ENCODE measurements at regions not wholly inside any gene's neighbourhood (a gene's known extent, or its start where the extent isn't known, plus 50 kb on each side); places are given as distances from the start of the nearest gene placed in this dataset.
"Not testable (repeated sequence)": the region's sequence is repeated elsewhere in the genome, so short reads cannot be mapped to it uniquely, and the experiment has no call there.

DNA sequence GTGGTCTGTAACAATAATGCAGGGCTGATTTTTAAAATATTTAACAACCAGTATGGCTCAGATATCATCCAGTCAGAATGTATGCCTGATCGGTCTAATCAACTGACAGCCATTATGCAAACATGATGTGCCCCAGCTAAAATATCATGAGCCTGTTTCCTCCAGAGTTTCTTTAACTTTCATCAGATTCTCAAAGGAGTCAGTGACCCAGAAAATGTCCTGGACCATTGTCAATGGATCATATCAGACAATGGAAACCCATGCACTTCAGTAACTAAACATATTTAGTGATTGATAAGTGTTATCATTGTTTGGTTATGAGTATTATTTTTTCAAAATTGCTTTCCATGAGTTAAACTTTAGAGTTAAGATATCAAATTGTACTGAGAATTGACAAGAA lies 173.5 kb downstream of the LMBRD1 start:
- no peak for DNase-seq (ENCODE audit: low spot score)

DNA sequence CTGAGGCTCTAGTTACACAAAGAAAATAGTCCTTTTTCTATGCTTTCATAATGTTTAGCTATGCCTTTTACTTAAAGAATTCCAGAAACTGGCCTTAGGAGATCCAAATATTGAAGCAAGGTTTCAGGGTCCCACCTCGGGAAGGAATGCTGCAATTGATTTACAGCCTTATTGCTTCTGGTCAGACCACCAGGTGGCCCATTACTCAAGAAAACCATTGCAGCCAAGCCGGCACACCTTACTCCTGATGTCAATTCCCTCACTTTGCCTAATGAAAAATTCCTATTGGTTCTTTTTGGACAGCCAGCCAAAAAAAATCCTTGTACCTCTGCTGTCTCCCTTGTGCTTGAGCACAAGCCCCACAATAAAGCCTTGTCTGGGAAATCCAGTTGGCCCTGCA lies 173.9 kb downstream of the LMBRD1 start:
- DNase-seq (ENCODE audit: low spot score), result no peak

DNA sequence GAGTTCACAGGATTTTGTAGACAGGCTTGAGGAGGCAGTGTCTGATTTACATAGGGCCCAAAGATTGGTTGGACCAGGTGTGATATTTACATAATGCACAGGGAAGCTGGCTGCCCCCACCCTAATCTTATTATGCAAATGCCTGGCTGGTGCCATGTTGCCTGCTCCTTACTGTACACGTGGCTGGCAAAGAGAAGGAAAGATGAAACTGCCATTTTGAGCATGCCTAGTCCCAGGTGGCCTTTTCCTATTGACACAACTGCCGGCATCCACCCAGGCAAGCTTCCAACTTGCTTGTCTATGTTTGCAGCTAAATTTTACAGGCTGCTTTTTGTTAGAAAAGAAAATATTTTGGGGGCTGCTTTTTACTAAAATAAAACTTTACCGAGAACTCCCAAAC lies 174.6 kb downstream of the LMBRD1 start:
- DNase-seq (ENCODE audit: low spot score), result no peak

DNA sequence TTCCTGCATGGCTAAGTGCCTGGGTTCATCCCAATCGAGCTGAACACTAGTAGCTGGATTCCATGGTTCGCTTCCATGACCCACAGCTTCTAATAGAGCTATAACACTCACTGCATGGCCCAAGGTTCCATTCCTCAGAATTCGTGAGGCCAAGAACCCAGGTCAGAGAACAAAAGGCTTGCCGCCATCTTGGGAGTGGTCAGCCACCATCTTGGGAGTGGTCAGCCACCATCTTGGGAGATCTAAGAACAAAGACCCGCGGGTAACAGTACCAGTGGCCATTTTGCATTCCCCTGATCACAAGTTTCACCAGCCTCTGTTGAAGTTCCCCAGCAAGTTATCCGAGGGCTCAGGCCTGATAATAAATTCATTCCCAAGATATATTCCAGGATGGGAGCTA lies 179.6 kb downstream of the LMBRD1 start:
- no peak for DNase-seq (ENCODE audit: low spot score)

DNA sequence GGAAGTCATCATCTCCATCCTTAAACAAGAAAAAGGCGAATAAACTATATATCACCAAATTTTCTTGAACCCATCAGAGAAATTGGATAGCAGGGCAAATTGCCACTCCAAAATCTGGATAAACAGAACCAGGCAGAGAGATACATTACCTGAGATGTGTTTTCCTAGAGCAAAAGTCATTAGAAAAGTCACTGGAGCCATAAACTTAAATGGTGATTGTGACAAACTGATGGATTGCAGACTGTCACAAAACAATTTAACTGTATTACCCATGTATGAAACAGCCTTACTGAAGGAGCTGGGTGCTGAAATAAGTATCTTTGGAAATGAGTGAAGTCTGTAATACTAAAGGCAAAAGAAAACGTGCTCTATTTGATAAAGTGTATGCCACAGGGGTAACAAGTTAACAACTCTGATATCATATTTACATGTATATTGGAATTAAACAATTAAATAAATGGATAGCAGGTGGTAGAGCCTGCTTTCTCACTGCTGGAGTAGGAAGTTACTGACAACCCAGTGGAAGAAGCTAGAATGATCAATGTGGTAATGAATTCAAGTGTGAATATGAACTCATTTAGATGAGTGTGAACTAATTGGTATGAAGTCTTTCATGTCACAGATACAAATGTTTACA lies 186.9 kb downstream of the LMBRD1 start:
- no peak for DNase-seq (ENCODE audit: low spot score)

DNA sequence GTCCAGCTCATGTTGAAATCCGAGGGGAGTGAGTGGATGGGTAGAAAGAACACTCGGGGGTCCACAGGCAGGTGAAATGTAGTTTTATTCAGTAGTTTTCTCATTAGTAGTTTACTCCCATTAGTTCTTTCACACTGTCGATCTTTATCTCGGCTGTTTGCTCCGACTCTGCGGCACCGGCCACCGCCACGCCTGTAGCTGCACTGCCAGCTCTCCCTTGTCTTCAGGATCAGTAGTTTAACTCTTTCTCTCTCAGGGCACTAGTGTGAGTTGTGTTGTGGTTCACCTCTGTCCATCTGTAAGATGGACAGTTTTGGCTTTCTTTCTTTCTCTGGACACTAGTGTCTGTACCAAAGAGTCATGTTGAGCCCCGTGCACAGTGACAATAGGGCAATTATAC lies 195.7 kb downstream of the LMBRD1 start:
- no peak for DNase-seq (ENCODE audit: low spot score)

DNA sequence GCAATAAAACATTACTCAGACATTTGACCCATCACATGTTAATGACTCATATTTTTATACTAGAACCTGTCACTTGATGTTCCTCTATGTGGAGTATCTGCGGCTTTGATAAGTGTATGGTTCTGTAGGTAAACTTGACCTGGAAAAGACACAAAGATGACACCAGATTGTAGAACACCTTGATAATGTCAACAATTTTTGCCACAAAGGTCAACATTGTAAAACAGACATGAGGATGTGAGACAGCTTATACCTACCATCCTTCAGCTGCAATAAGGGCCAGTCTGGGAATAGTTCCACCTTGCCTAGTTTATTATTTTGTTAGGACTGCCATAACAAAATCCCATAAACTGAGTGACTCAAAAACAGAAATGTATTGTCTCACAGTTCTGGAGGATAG lies 202.4 kb downstream of the LMBRD1 start:
- DNase-seq (ENCODE audit: low spot score), result no peak

DNA sequence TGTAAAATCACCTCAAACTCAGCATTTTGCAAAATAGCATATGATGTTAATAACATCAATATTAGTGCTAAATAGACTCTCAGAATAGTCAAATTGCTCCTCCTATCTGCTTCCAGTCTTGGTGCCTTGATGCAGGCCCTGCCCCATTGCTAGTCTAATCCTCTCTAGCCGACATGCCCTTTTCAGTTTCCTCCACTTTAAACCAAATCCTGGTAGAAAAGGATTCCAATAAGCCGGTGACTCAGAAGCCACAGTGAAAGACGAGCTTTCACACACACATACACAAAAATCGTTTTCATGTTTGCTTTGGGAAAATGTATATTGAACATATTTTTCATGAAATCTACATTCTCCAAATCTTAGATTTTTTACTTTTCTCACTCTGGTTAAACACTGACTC lies 203.1 kb downstream of the LMBRD1 start:
- DNase-seq (ENCODE audit: low spot score), result no peak

DNA sequence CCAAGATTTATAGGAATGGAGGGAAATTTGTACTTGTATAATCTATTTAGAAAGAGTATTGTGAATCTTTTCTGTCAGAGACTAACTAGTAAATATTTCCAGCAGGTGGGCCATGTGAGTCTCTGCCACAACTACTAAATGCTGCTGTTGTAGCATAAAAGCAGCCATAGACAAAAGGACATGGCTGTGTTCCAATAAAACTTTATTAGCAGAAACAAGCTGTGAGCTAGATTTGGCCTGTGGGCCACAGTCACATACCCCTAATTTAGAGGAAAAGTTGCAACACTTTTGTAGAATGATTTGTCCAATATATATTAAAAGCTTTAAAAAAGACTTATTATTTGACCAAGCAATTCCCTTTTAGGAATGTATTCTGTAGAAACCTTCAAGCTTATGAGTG lies 207.2 kb downstream of the LMBRD1 start:
- no peak for DNase-seq (ENCODE audit: low spot score)

DNA sequence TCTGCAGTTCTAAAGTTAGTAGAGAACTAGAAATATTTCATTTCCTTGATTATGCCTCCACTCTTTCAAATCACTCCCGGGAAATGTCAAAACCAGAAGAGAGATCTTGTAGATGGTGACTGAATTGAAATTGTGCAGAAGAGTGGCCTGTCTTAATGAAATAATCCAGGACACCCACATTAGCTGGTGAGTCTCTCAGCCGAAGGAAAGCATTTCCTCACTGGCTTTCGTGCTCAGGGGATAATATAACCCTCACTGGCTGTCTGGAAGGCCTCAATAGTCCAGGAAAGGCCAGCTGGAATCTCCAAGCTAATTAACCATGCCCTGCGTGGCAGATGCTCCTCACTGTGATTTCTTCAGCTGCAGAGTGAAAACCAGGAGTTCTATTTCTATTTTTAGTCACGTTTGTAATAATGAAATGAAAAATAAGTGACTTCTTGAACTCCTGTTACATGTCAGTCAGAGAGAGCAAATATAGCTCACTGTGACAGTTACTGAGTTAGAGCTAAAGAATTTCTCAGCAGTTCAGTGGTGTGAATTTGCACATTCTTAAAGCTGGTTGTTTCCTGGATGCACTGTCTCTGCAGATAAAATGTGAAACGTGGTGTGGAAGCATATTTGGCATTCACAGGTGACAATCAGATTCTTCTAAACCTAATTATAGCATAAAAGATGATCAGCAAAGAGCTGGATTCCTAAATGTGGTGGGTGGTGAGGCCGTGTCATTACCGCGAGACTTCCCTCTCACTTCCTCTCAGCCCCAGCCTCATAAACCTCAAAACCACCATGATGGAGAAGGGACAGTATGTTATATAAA lies 211.7 kb downstream of the LMBRD1 start:
- DNase-seq (ENCODE audit: low spot score), result peak; percentile 16

DNA sequence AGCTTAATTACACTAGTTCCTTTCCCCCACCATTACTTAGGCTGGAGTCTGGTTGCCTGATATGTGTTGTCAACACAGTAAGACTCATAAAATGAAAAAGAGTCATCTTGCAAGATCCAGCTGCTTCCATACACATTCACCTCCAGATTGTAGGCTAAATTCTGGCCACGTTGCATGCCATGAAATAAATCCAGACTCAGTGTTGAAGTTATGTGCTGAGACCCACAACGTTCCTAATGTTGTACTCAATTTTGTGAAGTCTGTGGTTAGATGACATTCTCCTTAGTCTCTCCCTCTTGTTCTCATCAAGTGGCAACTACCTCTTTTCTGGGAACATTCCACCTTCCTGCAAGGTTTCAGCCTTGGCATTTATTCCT lies 212.3 kb downstream of the LMBRD1 start:
- no peak for DNase-seq (ENCODE audit: low spot score)

DNA sequence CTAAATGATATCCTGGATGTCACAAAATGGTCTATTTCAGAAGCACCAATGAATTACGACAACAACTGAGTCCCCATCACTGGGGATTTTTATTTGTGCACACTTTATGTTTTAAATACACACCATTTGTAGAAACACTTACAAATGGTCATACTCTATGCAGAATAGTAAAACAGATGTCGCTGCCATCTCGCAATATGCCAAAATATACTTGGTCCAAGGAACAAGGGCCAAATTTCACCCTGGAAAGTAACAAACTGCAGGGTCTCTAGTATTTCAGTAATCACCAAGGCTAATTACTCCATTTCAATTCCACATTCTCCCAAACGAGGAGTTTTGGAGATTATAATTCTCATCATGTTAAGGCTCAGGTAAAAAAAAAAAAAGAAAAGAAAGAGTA lies 215.2 kb downstream of the LMBRD1 start:
- DNase-seq (ENCODE audit: low spot score), result no peak

DNA sequence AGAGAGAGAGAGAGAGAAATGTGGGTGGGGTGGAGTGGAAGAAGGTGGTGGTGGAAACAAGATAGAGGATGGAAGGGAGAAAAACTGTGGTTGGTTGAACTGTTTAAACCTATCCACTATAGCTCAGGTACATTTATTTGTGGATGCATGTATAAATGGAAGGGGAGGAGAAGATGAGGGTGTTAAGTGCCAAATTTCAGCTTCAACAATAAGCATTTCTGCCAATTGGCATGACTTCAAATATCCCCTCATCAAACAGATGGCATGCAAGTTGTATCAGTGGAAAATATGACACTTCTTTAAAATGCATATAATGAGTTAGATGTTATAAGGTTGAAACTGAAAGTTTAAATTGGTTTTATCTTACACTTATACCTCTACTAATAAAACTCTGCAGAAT lies 216.1 kb downstream of the LMBRD1 start:
- DNase-seq (ENCODE audit: low spot score), result no peak

DNA sequence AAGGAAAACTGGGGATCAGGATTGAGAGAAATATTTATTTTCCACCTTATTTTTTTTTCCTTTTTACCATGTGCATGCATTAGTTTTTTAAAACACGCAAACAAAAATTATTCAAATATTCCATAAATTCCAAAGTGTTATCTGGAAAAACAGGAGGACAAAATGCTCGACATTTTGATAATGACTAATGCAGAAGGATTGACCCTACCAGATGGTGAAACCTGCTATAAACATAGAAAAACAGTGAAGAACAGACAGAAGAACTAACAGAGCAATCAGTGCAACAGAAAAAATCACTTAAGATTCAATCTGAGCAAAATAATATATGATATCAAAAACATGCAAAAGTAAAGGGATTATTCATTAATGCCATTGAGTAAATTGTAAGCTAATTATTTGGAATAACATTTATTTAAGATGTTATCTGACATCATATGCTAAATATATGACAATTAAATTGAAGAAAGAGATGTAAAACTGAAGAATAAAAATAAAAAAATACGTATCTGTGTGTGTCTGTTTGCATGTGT lies 218.4 kb downstream of the LMBRD1 start:
- DNase-seq (ENCODE audit: low spot score), result no peak

DNA sequence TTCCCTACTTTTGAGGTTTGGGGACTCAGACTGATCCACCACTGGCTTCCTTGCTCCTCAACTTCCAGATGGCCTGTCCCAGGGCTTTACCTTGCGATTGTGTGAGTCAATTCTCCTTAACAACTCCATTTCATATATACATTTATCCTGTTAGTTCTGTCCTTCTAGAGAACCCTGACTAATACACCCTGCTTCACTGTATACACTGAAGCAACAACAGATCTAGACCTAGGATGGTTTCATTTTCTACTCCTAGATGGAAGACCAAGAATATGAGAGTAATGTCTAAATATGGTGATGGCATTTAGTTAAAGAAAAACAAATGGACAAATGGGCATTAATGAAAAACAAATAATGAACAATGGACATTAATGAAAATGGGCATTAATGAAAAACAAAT lies 225.6 kb downstream of the LMBRD1 start:
- DNase-seq (ENCODE audit: low spot score), result no peak

DNA sequence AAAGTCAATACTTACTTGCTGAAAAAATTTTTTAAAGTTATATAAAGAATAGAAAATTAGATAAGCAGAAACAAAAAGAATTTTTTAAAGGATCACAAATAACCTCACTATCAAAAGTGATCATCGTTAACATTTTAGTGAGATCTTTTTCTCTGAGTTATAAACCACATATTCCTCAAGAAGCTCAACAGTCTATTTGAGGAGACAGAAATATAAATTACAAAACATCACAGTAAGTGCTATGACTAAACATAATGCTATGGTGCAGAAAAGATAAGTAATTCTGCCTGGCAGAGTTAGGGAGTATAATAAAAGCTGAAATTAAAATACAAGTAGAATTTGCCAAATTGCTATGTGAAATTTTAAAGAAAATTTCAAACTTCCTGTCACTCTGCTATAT lies 226.7 kb downstream of the LMBRD1 start:
- no peak for DNase-seq (ENCODE audit: low spot score)

DNA sequence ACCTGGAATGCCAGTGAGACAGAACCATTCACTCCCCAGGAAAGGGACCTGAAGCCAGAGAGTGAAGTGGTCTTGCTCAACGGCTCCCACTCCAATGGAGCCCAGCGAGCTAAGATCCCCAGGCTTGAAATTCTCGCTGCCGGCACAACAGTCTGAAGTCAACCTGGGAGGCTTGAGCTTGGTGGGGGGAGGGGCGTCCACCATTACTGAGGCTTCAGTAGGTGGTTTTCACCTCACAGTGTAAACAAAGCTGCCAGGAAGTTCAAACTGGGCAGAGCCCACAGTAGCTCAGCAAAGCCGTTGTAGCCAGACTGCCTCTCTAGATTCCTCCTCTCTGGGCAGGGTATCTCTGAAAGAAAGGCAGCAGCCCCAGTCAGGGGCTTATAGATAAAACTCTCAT lies 236.2 kb downstream of the LMBRD1 start:
- not testable (repeated sequence) for DNase-seq (ENCODE audit: low spot score)

DNA sequence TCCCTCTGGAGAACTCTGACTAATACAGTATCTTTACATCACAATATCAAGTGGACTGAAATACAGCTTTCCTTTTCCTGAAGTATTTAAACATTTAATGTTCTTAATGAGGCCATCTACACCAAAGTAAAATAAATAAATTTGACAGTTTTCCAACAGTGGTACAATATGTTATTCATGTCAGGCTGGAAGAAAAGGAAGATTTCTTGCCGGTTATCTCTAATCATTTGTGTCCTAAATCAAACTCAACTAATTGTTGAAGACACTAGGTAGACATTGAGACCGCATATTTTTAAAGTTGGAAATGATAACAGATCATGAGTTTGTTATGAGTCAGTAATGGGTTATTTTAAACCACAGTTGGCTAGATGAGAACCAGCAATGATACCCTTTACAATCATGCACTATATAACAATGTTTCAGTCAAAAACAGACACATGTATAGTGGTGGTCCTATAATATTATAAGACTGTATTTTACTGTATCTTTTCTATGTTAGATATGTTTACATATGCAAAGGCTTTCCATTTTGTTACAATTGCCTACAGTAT lies 241.6 kb downstream of the LMBRD1 start:
- no peak for DNase-seq (ENCODE audit: low spot score)

DNA sequence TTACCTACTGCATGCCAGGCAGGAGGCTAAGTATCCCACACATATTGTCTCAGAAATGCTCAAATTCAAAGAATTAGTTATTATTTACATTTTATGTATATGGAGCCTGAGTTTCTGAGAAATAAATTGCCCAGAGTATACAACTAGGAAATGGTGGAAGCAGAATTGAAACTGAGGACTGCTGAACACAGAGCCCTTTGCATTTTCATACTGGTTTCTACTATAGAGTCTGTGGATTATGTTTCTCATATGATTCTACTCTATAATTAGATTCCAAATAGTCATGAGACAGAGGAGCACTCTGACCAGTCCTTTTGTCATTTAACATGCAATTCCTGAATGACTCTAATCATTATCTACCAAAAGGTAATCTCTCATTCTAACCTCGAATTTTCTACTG lies 254.3 kb downstream of the LMBRD1 start:
- DNase-seq (ENCODE audit: low spot score), result no peak

DNA sequence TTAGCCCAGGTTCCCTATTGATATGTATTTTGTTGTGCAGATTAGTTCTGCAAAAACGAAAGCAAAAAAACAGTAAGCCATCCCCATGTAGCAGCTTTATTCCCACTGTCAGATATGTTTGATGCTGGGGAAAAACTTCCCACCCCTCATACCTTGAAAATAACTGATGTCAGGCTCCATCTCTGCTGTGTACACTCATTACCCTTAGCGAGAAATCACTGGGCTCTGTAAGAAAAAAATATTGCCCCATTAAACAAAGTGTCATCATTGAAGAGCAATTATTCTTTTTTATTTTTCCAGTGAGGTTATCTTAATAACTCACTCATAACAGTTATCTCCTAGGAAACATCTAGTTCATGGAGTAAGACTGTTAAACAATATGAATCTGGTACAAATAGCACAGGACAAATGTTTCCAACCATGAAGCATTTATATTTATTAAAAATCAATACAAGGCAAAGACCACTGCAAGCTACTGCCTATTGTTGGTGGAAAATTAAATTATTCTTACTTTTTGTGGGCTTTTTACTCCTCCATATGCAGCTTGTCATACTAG lies 268.8 kb downstream of the LMBRD1 start:
- no peak for DNase-seq (ENCODE audit: low spot score)

DNA sequence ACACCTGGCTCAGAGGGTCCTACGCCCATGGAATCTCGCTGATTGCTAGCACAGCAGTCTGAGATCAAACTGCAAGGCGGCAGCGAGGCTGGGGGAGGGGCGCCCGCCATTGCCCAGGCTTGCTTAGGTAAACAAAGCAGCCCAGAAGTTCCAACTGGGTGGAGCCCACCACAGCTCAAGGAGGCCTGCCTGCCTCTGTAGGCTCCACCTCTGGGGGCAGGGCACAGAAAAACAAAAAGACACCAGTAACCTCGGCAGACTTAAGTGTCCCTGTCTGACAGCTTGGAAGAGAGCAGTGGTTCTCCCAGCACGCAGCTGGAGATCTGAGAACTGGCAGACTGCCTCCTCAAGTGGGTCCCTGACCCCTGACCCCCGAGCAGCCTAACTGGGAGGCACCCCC lies 281.3 kb downstream of the LMBRD1 start:
- DNase-seq (ENCODE audit: low spot score), result not testable (repeated sequence)

DNA sequence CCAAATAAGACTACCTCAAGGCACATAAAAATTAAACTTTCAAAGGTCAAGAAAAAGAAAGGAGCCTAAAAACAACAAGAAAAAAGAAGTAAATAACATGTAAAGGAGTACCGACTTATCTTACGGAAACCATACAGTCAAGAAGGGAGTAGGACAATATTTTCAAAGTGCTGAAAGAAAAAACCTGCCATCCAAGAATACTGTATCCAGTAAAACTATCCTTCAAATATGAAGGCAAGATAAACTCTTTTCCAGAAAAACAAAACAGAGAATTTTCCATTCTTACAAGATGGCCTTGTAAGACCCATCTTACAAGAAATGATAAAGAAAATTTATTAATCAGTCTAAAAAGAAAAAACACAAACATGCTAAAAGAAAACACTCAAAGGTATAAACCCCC lies 302.2 kb downstream of the LMBRD1 start:
- no peak for DNase-seq (ENCODE audit: low spot score)

DNA sequence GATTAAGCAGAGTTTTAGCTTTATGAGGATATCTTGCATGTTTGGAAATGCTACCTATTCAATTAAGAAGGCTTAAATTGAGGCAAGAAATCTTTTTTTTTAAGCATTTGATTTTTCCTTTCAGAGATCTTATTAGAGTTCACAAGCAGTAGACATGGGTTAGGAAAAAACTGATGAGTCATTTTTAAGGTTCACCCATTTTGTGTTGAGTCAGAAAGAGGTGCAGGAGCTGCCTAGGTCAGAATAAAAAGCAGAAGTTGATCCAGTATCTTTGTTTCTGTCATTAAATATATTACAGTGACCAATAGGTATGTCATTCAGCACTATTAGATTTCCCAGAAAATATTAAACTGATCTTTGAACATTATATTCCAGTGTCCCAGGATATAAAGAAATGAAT lies 306.8 kb downstream of the LMBRD1 start:
- DNase-seq (ENCODE audit: low spot score), result no peak
